ENCODE measurements at regions not wholly inside any gene's neighbourhood (a gene's known extent, or its start where the extent isn't known, plus 50 kb on each side); places are given as distances from the start of the nearest gene placed in this dataset.

GRCh38 chr1:101506541-101507164 lies 269.8 kb downstream of the S1PR1 start:
- no peaks in the 10 kb centered on the region for H3K36me3 ChIP-seq (replicated peaks in 1 of 2; ENCODE audit: control insufficient read depth in 1 of 2, insufficient read depth in 2 of 2, low read length in 2 of 2)
- 0% methylated on average over 1 of the region's 1 CpG for WGBS (ENCODE audit: low lambda C conversion rate)
- peak; percentile 75 for ATAC-seq
- peak; percentile 44 for DNase-seq (ENCODE audit: low spot score)
- no peak for FAIRE-seq
- no peak overlapping the region for H3K9ac ChIP-seq (ENCODE audit: insufficient read depth, low read depth, low read length)
- in situ Hi-C loops (cut with HindIII; ENCODE audit: extremely low pct_ligation_motif_present, low pct_unique_long_range_greater_than_20kb) (loop anchor here (25.0 kb wide), 3 partner anchors 931 to 1956 kb away; no protein-coding TSS in a partner anchor), intact Hi-C loops (cut with micrococcal nuclease; ENCODE audit: unreplicated experiment) (loop anchor here (5.0 kb wide), 1 partner anchor 926 kb away; no protein-coding TSS in a partner anchor)
- BruUV-seq (replicated peaks): no TSS peak
- H4K20me1 ChIP-seq (ENCODE audit: insufficient read depth, low read length): no peaks in the 10 kb centered on the region
- H3K27me3 ChIP-seq (ENCODE audit: control insufficient read depth in 1 of 2, insufficient read depth in 2 of 2, low read length in 2 of 2): no peaks in the 10 kb centered on the region
- peak; percentile 59 for TF ChIP-seq CTCF (CRISPR knock-in tag; IDR thresholded peaks at IDR 0.05)
- no peak for TF ChIP-seq SMARCE1 (IDR thresholded peaks at IDR 0.05; ENCODE audit: borderline replicate concordance)
- no peaks in the 10 kb centered on the region for H3K4me1 ChIP-seq (ENCODE audit: insufficient read depth, low read length)
- H3K27ac ChIP-seq (ENCODE audit: extremely low read length, insufficient read depth, low read length): no peak overlapping the region
- H3K4me2 ChIP-seq (ENCODE audit: low read depth, low read length): no peak overlapping the region
- ChIA-PET CTCF (ENCODE audit: low intra/inter-chr PET ratio, low total read pairs) (no interaction called here), POLR2A (no interaction called here)
- no peak overlapping the region for H2AFZ ChIP-seq (ENCODE audit: low read length)
- no peak overlapping the region for H3K4me3 ChIP-seq (replicated peaks in 1 of 3; ENCODE audit: insufficient read depth in 1 of 3, low read depth in 2 of 3, low read length in 3 of 3)
- H3K79me2 ChIP-seq (ENCODE audit: insufficient read depth, low read length): no peaks in the 10 kb centered on the region
- no peaks in the 10 kb centered on the region for H3K9me3 ChIP-seq (ENCODE audit: low read length)

- no TSS peak for BruUV-seq (replicated peaks)
- no peaks in the 10 kb centered on the region for H3K79me2 ChIP-seq (ENCODE audit: insufficient read depth, low read length)
- 0% methylated on average over 1 of the region's 1 CpG for whole genome bisulfite sequencing (ENCODE audit: low lambda C conversion rate)
- no peak overlapping the region for H3K9ac ChIP-seq (ENCODE audit: insufficient read depth, low read depth, low read length)
- no peaks in the 10 kb centered on the region for H3K36me3 ChIP-seq (replicated peaks in 1 of 2; ENCODE audit: control insufficient read depth in 1 of 2, insufficient read depth in 2 of 2, low read length in 2 of 2)
- ChIA-PET POLR2A (no interaction called here), CTCF (ENCODE audit: low intra/inter-chr PET ratio, low total read pairs) (no interaction called here)
- no peaks in the 10 kb centered on the region for H3K4me1 ChIP-seq (ENCODE audit: insufficient read depth, low read length)
- H3K27me3 ChIP-seq (ENCODE audit: control insufficient read depth in 1 of 2, insufficient read depth in 2 of 2, low read length in 2 of 2): no peaks in the 10 kb centered on the region
- no peak overlapping the region for H3K27ac ChIP-seq (ENCODE audit: extremely low read length, insufficient read depth, low read length)
- DNase-seq (ENCODE audit: low spot score) (no peak), FAIRE-seq (no peak), ATAC-seq (no peak)
- no peaks in the 10 kb centered on the region for H3K9me3 ChIP-seq (ENCODE audit: low read length)
- in situ Hi-C loops (cut with HindIII; ENCODE audit: extremely low pct_ligation_motif_present, low pct_unique_long_range_greater_than_20kb): loop anchor here (25.0 kb wide), 3 partner anchors 930 to 1955 kb away; no protein-coding TSS in a partner anchor
- intact Hi-C loops (cut with micrococcal nuclease; ENCODE audit: unreplicated experiment): loop anchor here (5.0 kb wide), 1 partner anchor 925 kb away; no protein-coding TSS in a partner anchor
- no peaks in the 10 kb centered on the region for H4K20me1 ChIP-seq (ENCODE audit: insufficient read depth, low read length)
- H3K4me2 ChIP-seq (ENCODE audit: low read depth, low read length): no peak overlapping the region
- no peak overlapping the region for H2AFZ ChIP-seq (ENCODE audit: low read length)
- TF ChIP-seq PAX8 (CRISPR knock-in tag; IDR thresholded peaks at IDR 0.05; ENCODE audit: borderline replicate concordance) (no peak), ZKSCAN5 (CRISPR knock-in tag; IDR thresholded peaks at IDR 0.05) (no peak), MYC (CRISPR knock-in tag; IDR thresholded peaks at IDR 0.05; ENCODE audit: borderline replicate concordance) (no peak), PAXIP1 (CRISPR knock-in tag; conservative IDR thresholded peaks at IDR 0.05) (no peak), NFE2L2 (IDR thresholded peaks at IDR 0.05; ENCODE audit: low read length) (0 out of 2 replicates have a peak, but pooled peaks have one; percentile 19), ZEB1 (IDR thresholded peaks at IDR 0.05; ENCODE audit: insufficient replicate concordance, low read depth) (no peak)
- H3K4me3 ChIP-seq (replicated peaks in 1 of 3; ENCODE audit: insufficient read depth in 1 of 3, low read depth in 2 of 3, low read length in 3 of 3): no peak overlapping the region
These were observed 270.7 kb downstream of the S1PR1 start for GRCh38 chr1:101507547-101507971.

All from HepG2 (cell line).